Activated B cell treated with CpG ODN at 0.5 μM for 24 hours (primary cell): ENCODE measurements at regions not wholly inside any gene's neighbourhood (a gene's known extent, or its start where the extent isn't known, plus 50 kb on each side); places are given as distances from the start of the nearest gene placed in this dataset.

Experiments
- ATAC-seq: fragments of 200-7000 bp; cut with Tn5 transposase; one replicate; pipeline ENCODE4 v1.10.0; 2021; ENCODE audit warnings: low read depth, mild to moderate bottlenecking, moderate library complexity
- CTCF ChIA-PET: fragments of 350-600 bp; sonication (Branson Sonifier 250); formaldehyde crosslinking; loops from one replicate; lab custom pipeline; 2021; ENCODE audit warnings: antibody characterized with exemption; lab: Charles Lee
- POLR2A ChIA-PET: fragments of 350-600 bp; sonication (Branson Sonifier 250); formaldehyde crosslinking; loops from one replicate; lab custom pipeline; 2021; ENCODE audit warnings: antibody characterized with exemption; lab: Charles Lee
- DNase-seq: peaks from one replicate; pipeline ENCODE4 v3.0.0; 2022
- H3K27ac Mint-ChIP-seq: one replicate; pipeline ENCODE4 v1.8.0; 2020; ENCODE audit warnings: mixed read lengths
- H3K27me3 Mint-ChIP-seq: one replicate; pipeline ENCODE4 v1.8.0; 2021; ENCODE audit warnings: mixed read lengths
- H3K36me3 Mint-ChIP-seq: one replicate; pipeline ENCODE4 v1.8.0; 2021; ENCODE audit warnings: low read depth, mixed read lengths
- H3K4me1 Mint-ChIP-seq: one replicate; pipeline ENCODE4 v1.8.0; 2021; ENCODE audit warnings: mixed read lengths
- H3K4me3 Mint-ChIP-seq: one replicate; pipeline ENCODE4 v1.8.0; 2020; ENCODE audit warnings: mild to moderate bottlenecking, mixed read lengths
- H3K9me3 Mint-ChIP-seq: one replicate; pipeline ENCODE4 v1.8.0; 2020; ENCODE audit warnings: mixed read lengths
- CTCF ChIP-seq: fragments of 200-600 bp; IDR thresholded peaks from one replicate; pipeline ENCODE4 v1.8.0; 2022; ENCODE audit warnings: antibody characterized with exemption, mild to moderate bottlenecking
- intact Hi-C: fragments of 100-400 bp; cut with micrococcal nuclease; formaldehyde crosslinking; loops from one replicate; pipeline ENCODE4 v1.15.1; 2024

- POLR2A ChIA-PET: no interaction called here
- Mint-ChIP-seq H3K36me3 (no peaks in the 10 kb centered on the region), H3K27ac (no peak overlapping the region), H3K9me3 (peaks cover 7% of the 10 kb centered on the region), H3K4me3 (no peak overlapping the region), H3K27me3 (peaks cover 5% of the 10 kb centered on the region), H3K4me1 (no peaks in the 10 kb centered on the region)
- CTCF ChIA-PET: no interaction called here
- TF ChIP-seq CTCF: no peak
- intact Hi-C loops: no loop called here
- ATAC-seq: no peak
- no peak for DNase-seq
Observed at GRCh38 chr7:23956772-23957576, 247.0 kb downstream of the STK31 start.

DNA sequence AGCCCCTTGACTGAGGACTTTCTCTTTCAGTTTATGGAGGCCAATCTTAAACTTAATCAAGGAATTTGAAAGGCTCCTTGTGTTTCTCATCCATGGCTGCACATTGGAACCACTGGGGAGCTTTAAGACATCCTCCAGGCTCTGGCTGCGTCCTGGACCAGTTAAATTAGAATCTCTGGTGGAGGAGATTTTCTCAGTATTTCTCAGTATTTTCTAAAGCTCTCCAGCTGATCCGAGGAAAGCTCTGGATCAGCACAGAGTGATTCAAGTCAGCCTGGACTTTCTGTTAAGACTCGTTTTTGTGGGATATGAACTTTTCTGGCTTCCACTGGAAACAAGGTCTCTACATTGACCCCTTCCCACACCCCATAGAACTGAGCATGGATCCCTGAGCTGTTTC is 249.8 kb downstream of the STK31 start:
- no peak overlapping the region for H3K27ac Mint-ChIP-seq
- no peak for ATAC-seq
- CTCF ChIA-PET: no interaction called here
- no peak for TF ChIP-seq CTCF
- DNase-seq: no peak
- H3K4me3 Mint-ChIP-seq: no peak overlapping the region
- intact Hi-C loops: no loop called here
- no peaks in the 10 kb centered on the region for H3K4me1 Mint-ChIP-seq
- H3K9me3 Mint-ChIP-seq: peaks cover 2% of the 10 kb centered on the region
- no peaks in the 10 kb centered on the region for H3K36me3 Mint-ChIP-seq
- peaks cover 5% of the 10 kb centered on the region for H3K27me3 Mint-ChIP-seq
- POLR2A ChIA-PET: no interaction called here

GRCh38 chr7:23960361-23960760 is 250.3 kb downstream of the STK31 start:
- no peak overlapping the region for H3K27ac Mint-ChIP-seq
- H3K4me3 Mint-ChIP-seq: no peak overlapping the region
- no peak for TF ChIP-seq CTCF
- H3K36me3 Mint-ChIP-seq: no peaks in the 10 kb centered on the region
- H3K27me3 Mint-ChIP-seq: peaks cover 5% of the 10 kb centered on the region
- CTCF ChIA-PET: no interaction called here
- H3K9me3 Mint-ChIP-seq: peaks cover 2% of the 10 kb centered on the region
- POLR2A ChIA-PET: no interaction called here
- intact Hi-C loops: no loop called here
- no peak for ATAC-seq
- no peaks in the 10 kb centered on the region for H3K4me1 Mint-ChIP-seq
- no peak for DNase-seq

- Mint-ChIP-seq H3K36me3 (no peaks in the 10 kb centered on the region), H3K4me1 (no peaks in the 10 kb centered on the region), H3K4me3 (no peak overlapping the region), H3K27ac (no peak overlapping the region), H3K9me3 (no peaks in the 10 kb centered on the region), H3K27me3 (peaks cover 4% of the 10 kb centered on the region)
- no peak for TF ChIP-seq CTCF
- DNase-seq (no peak), ATAC-seq (no peak)
- POLR2A ChIA-PET: no interaction called here
- intact Hi-C loops: no loop called here
- CTCF ChIA-PET: no interaction called here
Observed at GRCh38 chr7:23963461-23964165, 253.6 kb downstream of the STK31 start.

- ATAC-seq: no peak
- H3K9me3 Mint-ChIP-seq: no peaks in the 10 kb centered on the region
- no peak for TF ChIP-seq CTCF
- intact Hi-C loops: no loop called here
- no peaks in the 10 kb centered on the region for H3K4me1 Mint-ChIP-seq
- POLR2A ChIA-PET: no interaction called here
- CTCF ChIA-PET: no interaction called here
- no peak for DNase-seq
- no peak overlapping the region for H3K4me3 Mint-ChIP-seq
- H3K27me3 Mint-ChIP-seq: peaks cover 2% of the 10 kb centered on the region
- no peak overlapping the region for H3K27ac Mint-ChIP-seq
- no peaks in the 10 kb centered on the region for H3K36me3 Mint-ChIP-seq
Observed at GRCh38 chr7:23964715-23965114, 254.7 kb downstream of the STK31 start.
